Stimulated activated CD8-positive, alpha-beta memory T cell treated with anti-CD3 and anti-CD28 coated beads, Interleukin-12 subunit alpha, Interleukin-12 subunit beta, amount 100 ng/mL, for 24 hours (primary cell): ENCODE measurements at regions not wholly inside any gene's neighbourhood (a gene's known extent, or its start where the extent isn't known, plus 50 kb on each side); places are given as distances from the start of the nearest gene placed in this dataset.

Experiments used
- DNase-seq: peaks from one replicate; pipeline ENCODE4 v3.0.0-alpha.2; 2020; ENCODE audit errors: extremely low read depth

GRCh38 chr1:181326348-181326747 lies 157.0 kb upstream of the CACNA1E start:
- DNase-seq: no peak

- no peak for DNase-seq
Observed at GRCh38 chr1:181327796-181328195, 155.5 kb upstream of the CACNA1E start.

- DNase-seq: no peak
Observed at GRCh38 chr1:181334724-181335123, 148.6 kb upstream of the CACNA1E start.

- DNase-seq: no peak
Observed at GRCh38 chr1:181335631-181336030, 147.7 kb upstream of the CACNA1E start.

GRCh38 chr1:181341026-181341632 lies 142.2 kb upstream of the CACNA1E start:
- DNase-seq: no peak

- no peak for DNase-seq
Observed at GRCh38 chr1:181344091-181344490, 139.2 kb upstream of the CACNA1E start.

- DNase-seq: no peak
Observed at GRCh38 chr1:181345146-181345545, 138.2 kb upstream of the CACNA1E start.

GRCh38 chr1:181347495-181348390 lies 135.6 kb upstream of the CACNA1E start:
- no peak for DNase-seq

GRCh38 chr1:181349512-181349911 lies 133.8 kb upstream of the CACNA1E start:
- DNase-seq: no peak

GRCh38 chr1:181350131-181350530 lies 133.2 kb upstream of the CACNA1E start:
- no peak for DNase-seq

GRCh38 chr1:181351740-181352139 lies 131.6 kb upstream of the CACNA1E start:
- no peak for DNase-seq

GRCh38 chr1:181352695-181353094 lies 130.6 kb upstream of the CACNA1E start:
- no peak for DNase-seq

GRCh38 chr1:181353526-181353925 lies 129.8 kb upstream of the CACNA1E start:
- no peak for DNase-seq

- DNase-seq: no peak
Observed at GRCh38 chr1:181354865-181355264, 128.5 kb upstream of the CACNA1E start.

- no peak for DNase-seq
Observed at GRCh38 chr1:181356505-181357340, 126.6 kb upstream of the CACNA1E start.

GRCh38 chr1:181359012-181359411 lies 124.3 kb upstream of the CACNA1E start:
- DNase-seq: no peak

GRCh38 chr1:181364801-181365200 lies 118.5 kb upstream of the CACNA1E start:
- no peak for DNase-seq

- no peak for DNase-seq
Observed at GRCh38 chr1:181366910-181367309, 116.4 kb upstream of the CACNA1E start.

- DNase-seq: no peak
Observed at GRCh38 chr1:181369416-181369815, 113.9 kb upstream of the CACNA1E start.

GRCh38 chr1:181383695-181384094 lies 99.6 kb upstream of the CACNA1E start:
- DNase-seq: no peak

- no peak for DNase-seq
Observed at GRCh38 chr1:181386340-181386739, 97.0 kb upstream of the CACNA1E start.

- DNase-seq: no peak
Observed at GRCh38 chr1:181386951-181387350, 96.4 kb upstream of the CACNA1E start.
